Right lobe of liver (tissue), 4 donors: ENCODE measurements at regions not wholly inside any gene's neighbourhood (a gene's known extent, or its start where the extent isn't known, plus 50 kb on each side); places are given as distances from the start of the nearest gene placed in this dataset.

Source experiments
- CTCF ChIP-seq, 4 donors: fragments of 200-600 bp in 3 of 4; fragments of 450-650 bp in 1 of 4; IDR thresholded peaks; one replicate each; pipeline versions ENCODE4 v1.5.1 to v1.8.0; 2016 to 2022; ENCODE audit warnings: antibody characterized with exemption in 4 of 4, mild to moderate bottlenecking in 2 of 4
- POLR2A ChIP-seq: fragments of 450-650 bp; IDR thresholded peaks from one replicate; pipeline ENCODE4 v1.6.1; 2017; ENCODE audit warnings: antibody characterized with exemption, mild to moderate bottlenecking
- donor health status: DM: no; HTN: no; CAD: no.
- donor health status: DM: no; HTN: no; CAD: no.
- donor health status: DM: no; HTN: yes; CAD: no.

DNA sequence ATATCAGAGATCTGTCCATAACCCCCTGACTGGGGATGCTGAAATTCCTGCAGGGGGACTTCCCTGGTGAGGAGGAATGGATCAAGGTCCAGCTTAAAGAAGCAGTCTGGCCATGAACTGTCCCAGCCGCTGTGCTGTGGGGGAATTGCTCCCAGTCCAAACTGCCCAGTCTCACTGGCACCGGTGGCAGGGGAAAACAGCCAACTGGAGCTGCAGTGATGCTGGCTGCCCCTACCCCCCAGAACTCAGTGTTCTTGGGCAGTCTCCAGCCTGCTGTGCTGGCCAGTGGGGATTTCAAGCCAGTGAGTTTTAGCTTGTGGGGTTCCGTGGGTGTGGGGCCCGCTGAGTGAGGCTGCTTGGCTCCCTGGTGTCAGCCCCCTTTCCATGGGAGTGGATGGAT, 306.5 kb upstream of the RPS23 start:
- TF ChIP-seq CTCF (IDR thresholded peaks at IDR 0.05) (no peak), POLR2A (no peak)
